HG02852 (cell line): ENCODE measurements at regions not wholly inside any gene's neighbourhood (a gene's known extent, or its start where the extent isn't known, plus 50 kb on each side); places are given as distances from the start of the nearest gene placed in this dataset.
"Not testable (repeated sequence)": the region's sequence is repeated elsewhere in the genome, so short reads cannot be mapped to it uniquely, and the experiment has no call there.

Experiments used
- ATAC-seq: cut with Tn5 transposase; IDR thresholded peaks from one replicate; pipeline ENCODE4 v1.9.1; 2021; ENCODE audit warnings: mild to moderate bottlenecking, moderate library complexity; ENCODE audit not compliant: unreplicated experiment

DNA sequence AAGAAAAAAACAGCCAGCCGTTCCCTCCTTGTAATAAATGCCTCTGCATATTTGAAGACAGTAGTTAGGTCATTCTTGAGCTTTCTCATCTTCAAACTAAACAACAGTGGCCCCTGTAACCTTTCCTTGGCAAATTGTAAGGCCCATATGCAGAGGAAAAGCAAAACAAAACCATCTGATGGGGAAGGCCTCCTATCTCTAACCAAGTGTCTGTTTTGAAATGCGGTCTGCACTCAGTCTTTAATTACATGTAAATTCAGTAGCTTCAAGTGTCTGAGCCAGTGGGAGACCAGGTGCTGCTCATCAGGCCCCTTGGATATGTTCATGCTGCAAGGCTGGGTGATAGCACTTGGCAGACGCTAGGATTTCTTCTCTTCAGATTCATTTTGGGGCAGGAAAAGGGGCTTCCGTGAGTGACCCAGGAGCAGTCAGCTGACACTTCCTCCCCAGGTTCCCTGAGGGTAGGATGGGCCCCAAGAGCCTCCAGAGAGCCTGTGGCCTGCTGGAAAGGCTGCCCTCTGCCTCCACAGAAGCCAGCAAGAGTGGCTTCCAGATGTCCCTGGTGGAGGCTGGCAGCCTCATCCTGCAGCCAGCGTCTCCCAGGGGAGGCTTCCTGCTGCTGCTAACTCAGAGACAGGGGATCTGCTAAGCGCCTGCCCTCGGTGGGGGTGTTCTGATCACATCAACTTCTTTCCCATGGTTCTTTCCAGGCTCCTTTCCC is 60.2 kb upstream of the PLGLB2 start:
- not testable (repeated sequence) for ATAC-seq

DNA sequence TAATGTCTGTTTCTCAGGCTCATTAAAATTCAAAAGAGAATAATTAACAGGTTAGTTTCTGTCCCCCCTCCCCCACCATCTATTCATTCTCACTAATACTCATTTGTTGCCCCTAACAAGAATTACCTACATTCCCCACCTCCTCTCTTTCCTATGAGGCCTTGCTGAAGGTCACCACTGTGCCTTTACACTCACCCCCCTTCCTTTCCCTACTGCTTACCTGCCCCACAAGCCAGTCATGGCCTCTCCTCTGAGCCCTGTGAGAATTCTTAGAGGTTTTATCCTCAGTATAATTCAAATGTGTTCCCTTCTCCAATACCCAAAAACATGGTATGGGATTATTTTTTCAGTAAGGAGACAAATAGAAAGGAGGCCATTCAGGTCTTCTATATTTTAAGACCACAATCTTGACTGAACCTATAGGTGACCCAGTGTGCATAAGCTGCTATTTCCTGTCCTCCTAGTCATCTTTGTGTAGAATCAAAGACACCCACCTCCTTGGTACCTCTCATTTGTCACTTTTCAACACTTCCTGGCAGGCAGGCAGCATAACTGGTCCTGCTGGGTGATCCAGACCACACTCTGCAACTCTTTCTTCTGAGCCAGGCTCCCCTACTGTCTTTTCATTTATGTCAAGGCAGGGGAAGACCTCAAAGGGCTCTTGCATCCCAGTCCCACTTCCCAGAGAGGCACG is 55.8 kb upstream of the PLGLB2 start:
- not testable (repeated sequence) for ATAC-seq

DNA sequence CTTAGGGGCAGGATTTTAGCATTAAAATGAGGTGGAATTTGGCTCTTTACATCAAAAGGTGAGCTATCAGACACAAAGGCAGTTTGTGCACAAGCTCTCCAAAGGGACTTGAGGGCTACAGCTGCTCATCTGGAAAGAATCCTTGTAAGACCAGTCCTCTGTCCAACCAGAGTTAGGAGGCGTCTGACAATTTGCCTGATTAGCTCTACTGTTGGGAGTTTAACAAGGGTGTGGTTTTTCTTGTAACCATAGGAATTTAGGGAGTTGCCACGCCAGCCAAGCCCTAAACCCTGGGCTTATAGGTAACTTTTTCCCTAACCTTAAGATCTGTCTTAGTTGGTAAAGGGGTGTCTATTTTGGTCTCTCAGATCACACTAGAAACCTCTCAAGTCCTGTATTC is 55.0 kb upstream of the PLGLB2 start:
- not testable (repeated sequence) for ATAC-seq

DNA sequence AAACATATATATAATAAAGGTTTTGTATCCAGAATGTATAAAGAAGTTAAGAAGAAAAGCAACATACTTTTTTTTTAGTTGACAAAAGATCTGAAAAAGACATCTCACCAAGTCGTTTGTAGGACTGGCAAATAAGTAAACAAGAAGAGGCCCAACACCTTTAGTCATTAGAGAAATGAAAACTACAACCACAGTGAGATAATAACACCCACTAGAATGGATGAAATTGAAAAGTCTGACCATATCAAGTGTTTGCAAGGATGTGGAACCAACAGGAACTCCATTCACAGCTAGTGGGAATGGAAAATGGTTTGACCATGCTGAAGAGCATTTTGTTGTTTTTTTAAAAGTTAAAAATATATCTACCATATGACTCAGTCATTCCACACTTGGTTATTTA is 54.0 kb upstream of the PLGLB2 start:
- not testable (repeated sequence) for ATAC-seq

DNA sequence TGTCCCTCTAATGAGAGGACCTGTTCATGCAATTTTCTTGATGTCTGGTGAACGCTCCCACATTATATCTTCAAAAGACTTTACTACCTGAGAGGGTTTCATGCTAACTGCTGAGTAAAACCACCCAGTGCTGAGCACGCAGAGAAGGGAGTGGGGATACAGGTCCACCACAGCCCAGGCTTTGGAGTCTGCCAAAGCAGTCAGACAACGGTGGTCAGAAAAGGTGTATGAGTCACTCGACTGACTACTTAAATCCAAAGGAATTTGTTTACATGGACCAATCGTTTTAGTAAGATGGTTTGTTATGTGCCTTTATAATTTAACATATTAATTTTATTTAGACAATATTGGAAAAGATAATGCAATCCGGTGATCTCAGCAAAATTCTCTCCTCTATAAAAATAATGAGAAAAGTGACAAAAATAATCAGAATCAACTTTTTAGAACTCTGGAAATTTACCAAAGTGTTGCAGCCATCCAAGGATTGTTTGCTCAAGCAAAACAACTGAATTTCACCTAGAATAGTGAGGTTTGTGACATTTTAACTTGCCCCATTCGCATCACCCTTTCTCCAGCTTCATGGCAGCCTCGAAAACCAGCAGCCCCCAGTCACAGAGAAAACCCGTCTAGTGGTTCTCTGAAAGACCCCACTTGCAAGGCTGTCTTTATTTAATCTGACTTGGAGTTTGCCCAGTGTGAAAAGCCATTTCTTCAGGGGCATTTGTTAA is 52.1 kb upstream of the PLGLB2 start:
- not testable (repeated sequence) for ATAC-seq
